ENCODE measurements at regions not wholly inside any gene's neighbourhood (a gene's known extent, or its start where the extent isn't known, plus 50 kb on each side); places are given as distances from the start of the nearest gene placed in this dataset.

DNA sequence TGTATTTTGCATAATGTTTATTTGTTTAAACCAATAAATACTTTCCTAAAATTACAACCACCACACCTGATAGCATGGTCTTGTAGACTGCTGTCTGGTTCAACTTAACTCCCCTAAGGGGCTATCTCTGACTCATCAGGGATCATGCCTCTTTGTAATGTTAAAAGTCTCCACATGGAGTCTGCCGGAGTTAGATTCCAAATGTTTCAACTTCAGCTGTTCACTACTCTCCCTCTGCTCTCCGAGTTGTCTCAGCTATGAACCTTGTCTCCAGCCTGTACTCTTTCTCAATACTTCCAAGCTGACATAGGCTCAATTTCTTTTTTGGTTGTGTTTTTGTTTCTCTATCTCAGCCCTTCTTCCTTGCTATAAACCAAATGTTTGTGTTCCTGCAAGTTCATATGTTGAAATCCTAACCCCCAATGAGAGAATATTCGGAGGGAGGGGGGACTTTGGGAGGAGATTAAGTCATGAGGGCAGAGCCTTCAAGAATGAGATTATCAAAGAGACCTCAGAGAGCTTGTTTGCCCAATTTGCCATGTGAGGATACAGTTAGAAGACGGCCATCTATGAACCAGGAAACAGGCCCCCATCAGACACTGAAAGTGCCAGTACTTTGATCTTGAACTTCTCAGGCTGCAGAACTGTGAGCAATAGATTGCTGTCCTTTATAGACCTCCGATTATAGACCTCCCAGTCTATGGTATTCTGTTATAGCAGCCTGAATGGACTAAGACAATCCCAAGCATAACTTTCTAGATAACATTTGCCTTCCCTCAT lies 858.2 kb downstream of the VRK1 start:
- no TSS peak for BruUV-seq (replicated peaks)
- Histone ChIP-seq H2BK5ac (ENCODE audit: low read depth, low read length, poor library complexity, severe bottlenecking) (no peak overlapping the region), H4K5ac (ENCODE audit: low read depth, low read length) (no peak overlapping the region), H2AK9ac (replicated peaks; ENCODE audit: low read depth, low read length, poor library complexity) (no peak overlapping the region), H3K56ac (ENCODE audit: extremely low read depth, insufficient read depth, low read length) (no peak overlapping the region), H3K9me3 (ENCODE audit: control insufficient read depth, insufficient read depth, low read length) (peaks cover 22% of the 10 kb centered on the region), H3K79me1 (ENCODE audit: low read depth in 1 of 2, low read length in 2 of 2) (no peaks in the 10 kb centered on the region), H3K9me1 (ENCODE audit: insufficient read depth, low read length) (no peaks in the 10 kb centered on the region), H3K36me3 (ENCODE audit: control insufficient read depth, insufficient read depth, low read length) (no peaks in the 10 kb centered on the region), H3K18ac (ENCODE audit: low read depth, low read length) (no peak overlapping the region), H3K23ac (ENCODE audit: low read depth, low read length) (no peak overlapping the region), H4K8ac (ENCODE audit: low read depth in 2 of 2, low read length in 2 of 2) (no peak overlapping the region), H3K4me3 (ENCODE audit: insufficient read depth, low read depth, low read length) (no peak overlapping the region), H2AK5ac (ENCODE audit: low read depth, low read length) (no peak overlapping the region), H3K14ac (replicated peaks; ENCODE audit: low read depth, low read length) (no peak overlapping the region), H3K4ac (ENCODE audit: low read depth, low read length) (no peak overlapping the region), H4K91ac (ENCODE audit: insufficient read depth, low read depth, low read length) (no peak overlapping the region), H2BK15ac (ENCODE audit: low read depth, low read length) (no peak overlapping the region), H3K9ac (ENCODE audit: low read depth, low read length) (no peak overlapping the region), H3K27me3 (ENCODE audit: control insufficient read depth, insufficient read depth, low read length) (no peaks in the 10 kb centered on the region), H3K4me2 (ENCODE audit: low read depth, low read length) (no peak overlapping the region), H4K20me1 (ENCODE audit: insufficient read depth, low read length) (no peaks in the 10 kb centered on the region), H3K4me1 (ENCODE audit: control insufficient read depth, insufficient read depth, low read length) (no peaks in the 10 kb centered on the region), H2BK20ac (ENCODE audit: low read depth, low read length) (no peak overlapping the region), H2BK120ac (ENCODE audit: low read depth, low read length) (no peak overlapping the region), H2AFZ (replicated peaks; ENCODE audit: low read length, poor library complexity) (no peak overlapping the region), H3K27ac (ENCODE audit: insufficient read depth, low read length) (no peak overlapping the region)
- ATAC-seq (ENCODE audit: low read depth) (no peak), DNase-seq (no peak)
- intact Hi-C loops (cut with micrococcal nuclease) (no loop called here), in situ Hi-C loops (cut with MboI; ENCODE audit: low sequenced_read_pairs) (no loop called here), dilution Hi-C loops (cut with HindIII; ENCODE audit: low sequenced_read_pairs, unreplicated experiment) (no loop called here)
- TF ChIP-seq, protein P1, sequence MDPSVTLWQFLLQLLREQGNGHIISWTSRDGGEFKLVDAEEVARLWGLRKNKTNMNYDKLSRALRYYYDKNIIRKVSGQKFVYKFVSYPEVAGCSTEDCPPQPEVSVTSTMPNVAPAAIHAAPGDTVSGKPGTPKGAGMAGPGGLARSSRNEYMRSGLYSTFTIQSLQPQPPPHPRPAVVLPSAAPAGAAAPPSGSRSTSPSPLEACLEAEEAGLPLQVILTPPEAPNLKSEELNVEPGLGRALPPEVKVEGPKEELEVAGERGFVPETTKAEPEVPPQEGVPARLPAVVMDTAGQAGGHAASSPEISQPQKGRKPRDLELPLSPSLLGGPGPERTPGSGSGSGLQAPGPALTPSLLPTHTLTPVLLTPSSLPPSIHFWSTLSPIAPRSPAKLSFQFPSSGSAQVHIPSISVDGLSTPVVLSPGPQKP (IDR thresholded peaks at IDR 0.05; ENCODE audit: borderline replicate concordance, low read depth, low read length), result no peak
- TF ChIP-seq RFX5 (IDR thresholded peaks at IDR 0.05; ENCODE audit: low read depth, low read length) (no peak), POLR2A (IDR thresholded peaks at IDR 0.05; ENCODE audit: low read depth, low read length) (no peak), RAD21 (IDR thresholded peaks at IDR 0.05; ENCODE audit: low read length) (no peak), SMC3 (IDR thresholded peaks at IDR 0.05; ENCODE audit: low read depth, low read length) (no peak), NFE2L2 (IDR thresholded peaks at IDR 0.05; ENCODE audit: low read depth, low read length) (no peak), CEBPB (IDR thresholded peaks at IDR 0.05; ENCODE audit: low read depth, low read length) (no peak), MXI1 (IDR thresholded peaks at IDR 0.05; ENCODE audit: borderline replicate concordance, low read depth, low read length) (no peak), RCOR1 (IDR thresholded peaks at IDR 0.05; ENCODE audit: insufficient replicate concordance, low read length) (no peak), CHD1 (IDR thresholded peaks at IDR 0.05; ENCODE audit: low read depth, low read length) (no peak), BHLHE40 (IDR thresholded peaks at IDR 0.05; ENCODE audit: low read depth, low read length) (no peak), MAFK (IDR thresholded peaks at IDR 0.05; ENCODE audit: low read depth, low read length) (no peak), MAZ (IDR thresholded peaks at IDR 0.05; ENCODE audit: borderline replicate concordance, low read depth, low read length) (no peak)
- TF ChIP-seq, protein P2, sequence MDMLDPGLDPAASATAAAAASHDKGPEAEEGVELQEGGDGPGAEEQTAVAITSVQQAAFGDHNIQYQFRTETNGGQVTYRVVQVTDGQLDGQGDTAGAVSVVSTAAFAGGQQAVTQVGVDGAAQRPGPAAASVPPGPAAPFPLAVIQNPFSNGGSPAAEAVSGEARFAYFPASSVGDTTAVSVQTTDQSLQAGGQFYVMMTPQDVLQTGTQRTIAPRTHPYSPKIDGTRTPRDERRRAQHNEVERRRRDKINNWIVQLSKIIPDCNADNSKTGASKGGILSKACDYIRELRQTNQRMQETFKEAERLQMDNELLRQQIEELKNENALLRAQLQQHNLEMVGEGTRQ (IDR thresholded peaks at IDR 0.05; ENCODE audit: low read depth, low read length), result no peak
- TF ChIP-seq, protein P3, sequence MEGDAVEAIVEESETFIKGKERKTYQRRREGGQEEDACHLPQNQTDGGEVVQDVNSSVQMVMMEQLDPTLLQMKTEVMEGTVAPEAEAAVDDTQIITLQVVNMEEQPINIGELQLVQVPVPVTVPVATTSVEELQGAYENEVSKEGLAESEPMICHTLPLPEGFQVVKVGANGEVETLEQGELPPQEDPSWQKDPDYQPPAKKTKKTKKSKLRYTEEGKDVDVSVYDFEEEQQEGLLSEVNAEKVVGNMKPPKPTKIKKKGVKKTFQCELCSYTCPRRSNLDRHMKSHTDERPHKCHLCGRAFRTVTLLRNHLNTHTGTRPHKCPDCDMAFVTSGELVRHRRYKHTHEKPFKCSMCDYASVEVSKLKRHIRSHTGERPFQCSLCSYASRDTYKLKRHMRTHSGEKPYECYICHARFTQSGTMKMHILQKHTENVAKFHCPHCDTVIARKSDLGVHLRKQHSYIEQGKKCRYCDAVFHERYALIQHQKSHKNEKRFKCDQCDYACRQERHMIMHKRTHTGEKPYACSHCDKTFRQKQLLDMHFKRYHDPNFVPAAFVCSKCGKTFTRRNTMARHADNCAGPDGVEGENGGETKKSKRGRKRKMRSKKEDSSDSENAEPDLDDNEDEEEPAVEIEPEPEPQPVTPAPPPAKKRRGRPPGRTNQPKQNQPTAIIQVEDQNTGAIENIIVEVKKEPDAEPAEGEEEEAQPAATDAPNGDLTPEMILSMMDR (conservative IDR thresholded peaks at IDR 0.05; ENCODE audit: low read depth, low read length), result no peak
- no CpG with 5 or more reads among the region's 5 CpGs for WGBS, 2 experiments (ENCODE audit: extremely low coverage in 2 of 2, insufficient read length in 1 of 2)
- ChIA-PET CTCF (interaction anchor here (0.6 kb wide), 1 partner anchor 1006 kb away, joined by 4 read pairs; no protein-coding TSS in a partner anchor), POLR2A (ENCODE audit: unreplicated experiment) (no interaction called here)

Measured in IMR-90 (cell line).